Prostate gland (tissue), 2 donors: ENCODE measurements at regions not wholly inside any gene's neighbourhood (a gene's known extent, or its start where the extent isn't known, plus 50 kb on each side); places are given as distances from the start of the nearest gene placed in this dataset.

Source experiments
- DNase-seq: peaks from one replicate; pipeline ENCODE4 v3.0.0-alpha.2; 2019; ENCODE audit warnings: low spot score
- H3K27ac ChIP-seq, 2 donors: fragments of 200-600 bp; sonication (generic); 2 replicates each; pipeline ENCODE4 v1.5.1; 2017 to 2019
- H3K27me3 ChIP-seq: fragments of 200-600 bp; sonication (generic); replicated peaks from 2 replicates; pipeline ENCODE4 v1.5.1; 2019; ENCODE audit not compliant: insufficient read depth
- H3K36me3 ChIP-seq, 2 donors: fragments of 200-600 bp; sonication (generic); 1 replicate in 1 of 2; 2 replicates in 1 of 2; pipeline versions ENCODE4 v1.5.1 to v1.8.1; 2017 to 2019
- H3K4me1 ChIP-seq: fragments of 200-600 bp; sonication (generic); replicated peaks from 2 replicates; pipeline ENCODE4 v1.5.1; 2019
- H3K4me3 ChIP-seq, 2 donors: fragments of 200-600 bp; sonication (generic); 2 replicates each; pipeline ENCODE4 v1.5.1; 2017 to 2019
- H3K9me3 ChIP-seq: fragments of 200-600 bp; sonication (generic); 2 replicates; pipeline ENCODE4 v1.5.1; 2017
- CTCF ChIP-seq, 4 experiments: fragments of 200-600 bp in 2 of 4; fragments of 450-650 bp in 2 of 4; sonication (generic) in 2 of 4; IDR thresholded peaks; 1 replicate in 3 of 4; 2 replicates in 1 of 4; pipeline ENCODE4 v1.5.1; 2016 to 2019; ENCODE audit warnings: antibody characterized with exemption in 4 of 4, mild to moderate bottlenecking in 2 of 4, moderate library complexity in 2 of 4
- POLR2A ChIP-seq: fragments of 450-650 bp; IDR thresholded peaks from one replicate; pipeline ENCODE4 v1.6.1; 2016; ENCODE audit warnings: antibody characterized with exemption, mild to moderate bottlenecking
- POLR2AphosphoS5 ChIP-seq: sonication (generic); formaldehyde crosslinking; IDR thresholded peaks from one replicate; pipeline ENCODE4 v1.6.1; 2017; ENCODE audit warnings: antibody characterized with exemption
- WGBS: methylation state at CpG from one replicate; pipeline ENCODE4 v1.1.5; 2018; 5-methylcytosine and 5-hydroxymethylcytosine counted together
- intact Hi-C: fragments of 100-400 bp; cut with DNase I; formaldehyde crosslinking; loops from one replicate; pipeline ENCODE4 v1.14.2; 2022

DNA sequence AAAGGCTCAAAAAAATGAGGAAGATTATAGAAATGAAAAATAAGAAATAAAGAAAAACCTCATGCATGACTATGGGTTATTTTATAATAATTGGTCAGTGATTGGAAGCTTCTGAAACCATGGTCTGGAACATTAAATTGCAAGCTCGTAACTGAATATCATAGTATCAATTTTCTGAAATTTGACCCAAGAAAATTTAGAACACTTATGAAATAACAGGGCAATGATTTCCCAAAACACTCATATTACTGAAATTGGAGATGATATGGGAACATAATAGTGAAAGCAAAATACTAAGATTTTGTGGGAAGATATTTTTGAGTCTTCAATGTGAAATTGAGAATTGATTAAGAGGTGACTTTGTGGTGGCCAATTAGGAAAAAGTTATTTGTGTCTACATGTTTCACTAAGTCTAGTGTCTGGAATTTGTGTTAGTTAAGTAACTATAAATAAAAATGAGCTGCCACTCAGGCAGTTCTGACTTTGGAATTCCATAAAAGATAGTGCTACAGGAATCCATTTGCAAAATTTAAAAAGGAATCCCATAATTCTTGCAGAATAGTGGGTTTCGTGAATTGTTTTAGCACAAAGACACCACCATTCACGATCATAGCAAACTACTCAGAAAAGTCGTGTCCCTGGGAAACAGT is 603.0 kb downstream of the LMO7 start:
- TF ChIP-seq CTCF (IDR thresholded peaks at IDR 0.05) (no peak), POLR2AphosphoS5 (no peak), POLR2A (no peak)
- H3K9me3 ChIP-seq: no peaks in the 10 kb centered on the region
- H3K4me3 ChIP-seq: no peak overlapping the region
- WGBS: 90% methylated on average over 4 of the region's 4 CpGs
- intact Hi-C loops: no loop called here
- no peaks in the 10 kb centered on the region for H3K36me3 ChIP-seq
- H3K27ac ChIP-seq: no peak overlapping the region
- no peaks in the 10 kb centered on the region for H3K27me3 ChIP-seq
- no peak for DNase-seq
- no peaks in the 10 kb centered on the region for H3K4me1 ChIP-seq

DNA sequence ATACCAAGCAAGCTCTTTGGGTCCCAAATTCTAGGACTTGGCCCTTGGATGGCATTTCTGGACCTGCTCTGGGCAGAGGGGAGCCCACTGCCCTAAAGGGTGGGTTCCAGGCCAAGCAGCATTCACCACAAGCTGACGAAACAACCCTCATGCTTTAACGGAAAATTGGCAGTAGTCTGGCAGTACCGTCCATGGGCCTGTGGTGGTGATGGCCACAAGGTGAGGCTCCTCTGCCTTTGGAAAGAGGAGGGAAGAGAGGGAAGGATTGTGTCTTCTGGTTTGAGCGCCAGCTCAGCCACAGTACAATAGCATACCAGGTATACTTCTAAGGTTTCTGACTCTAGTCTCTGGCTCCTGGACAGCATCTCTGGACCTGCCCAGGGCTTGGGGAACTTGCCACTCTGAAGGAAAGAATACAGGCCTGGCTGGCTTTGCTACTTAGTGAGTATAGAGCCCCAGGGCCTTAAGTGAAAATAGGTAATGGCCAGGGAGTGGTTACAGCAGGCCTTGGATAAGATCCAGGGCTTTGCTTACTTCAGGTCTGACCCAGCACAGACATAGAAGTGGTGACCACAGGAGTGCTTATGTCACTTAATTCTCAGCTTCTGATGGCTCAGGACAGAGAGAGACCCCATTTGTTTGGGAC is 595.5 kb downstream of the LMO7 start:
- TF ChIP-seq POLR2A (no peak), POLR2AphosphoS5 (no peak), CTCF (IDR thresholded peaks at IDR 0.05) (no peak)
- Histone ChIP-seq H3K9me3 (no peaks in the 10 kb centered on the region), H3K36me3 (no peaks in the 10 kb centered on the region), H3K27me3 (no peaks in the 10 kb centered on the region), H3K27ac (no peak overlapping the region), H3K4me1 (no peaks in the 10 kb centered on the region), H3K4me3 (no peak overlapping the region)
- no peak for DNase-seq
- WGBS: 96% methylated on average over 4 of the region's 4 CpGs
- intact Hi-C loops: no loop called here

DNA sequence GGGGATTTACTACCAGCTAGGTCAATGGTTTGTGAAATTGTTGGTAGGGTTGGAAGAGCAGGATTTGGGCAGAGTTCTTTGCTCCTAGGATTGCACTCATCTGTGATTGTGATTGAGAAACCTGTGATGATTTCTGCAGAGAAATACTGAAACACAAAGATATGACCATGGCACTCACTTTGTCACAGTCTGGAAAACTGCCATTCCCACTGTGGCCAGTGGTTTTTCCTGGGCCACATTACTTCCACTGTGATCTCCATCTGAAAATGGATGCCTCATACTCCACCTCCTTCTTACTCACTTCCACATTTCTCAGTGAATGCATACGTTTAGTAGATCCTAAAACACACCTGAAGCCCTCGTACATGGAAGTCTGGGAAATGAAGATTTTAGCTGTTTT is 593.2 kb downstream of the LMO7 start:
- TF ChIP-seq CTCF (IDR thresholded peaks at IDR 0.05) (no peak), POLR2AphosphoS5 (no peak), POLR2A (no peak)
- Histone ChIP-seq H3K4me3 (no peak overlapping the region), H3K4me1 (no peaks in the 10 kb centered on the region), H3K36me3 (no peaks in the 10 kb centered on the region), H3K27me3 (no peaks in the 10 kb centered on the region), H3K9me3 (no peaks in the 10 kb centered on the region), H3K27ac (no peak overlapping the region)
- intact Hi-C loops: no loop called here
- 60% methylated on average over 2 of the region's 2 CpGs for WGBS
- no peak for DNase-seq

DNA sequence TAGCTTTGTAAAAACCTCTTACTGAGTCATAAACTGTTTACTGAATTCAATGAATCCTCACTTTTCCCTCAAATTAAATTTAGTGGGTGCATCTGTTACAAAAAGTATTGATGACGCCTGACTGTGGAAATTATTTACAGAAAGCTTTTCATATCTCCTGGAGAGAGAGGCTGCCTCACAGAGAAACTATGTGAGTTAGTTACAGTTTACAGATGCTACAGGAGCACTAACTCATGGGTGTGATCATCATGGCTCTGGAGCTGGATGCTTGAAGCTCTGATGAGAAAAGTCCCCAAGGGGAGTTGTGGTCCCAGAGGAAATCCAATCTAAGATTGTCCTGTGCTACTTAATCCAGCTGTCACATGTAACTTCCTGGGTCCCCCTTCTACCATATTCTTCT is 590.8 kb downstream of the LMO7 start:
- intact Hi-C loops: no loop called here
- DNase-seq: no peak
- Histone ChIP-seq H3K4me3 (no peak overlapping the region), H3K27me3 (no peaks in the 10 kb centered on the region), H3K9me3 (no peaks in the 10 kb centered on the region), H3K36me3 (no peaks in the 10 kb centered on the region), H3K4me1 (no peaks in the 10 kb centered on the region), H3K27ac (no peak overlapping the region)
- TF ChIP-seq POLR2AphosphoS5: no peak
- no peak for TF ChIP-seq CTCF (IDR thresholded peaks at IDR 0.05)
- TF ChIP-seq POLR2A: no peak
- 76% methylated on average over 1 of the region's 1 CpG for WGBS

DNA sequence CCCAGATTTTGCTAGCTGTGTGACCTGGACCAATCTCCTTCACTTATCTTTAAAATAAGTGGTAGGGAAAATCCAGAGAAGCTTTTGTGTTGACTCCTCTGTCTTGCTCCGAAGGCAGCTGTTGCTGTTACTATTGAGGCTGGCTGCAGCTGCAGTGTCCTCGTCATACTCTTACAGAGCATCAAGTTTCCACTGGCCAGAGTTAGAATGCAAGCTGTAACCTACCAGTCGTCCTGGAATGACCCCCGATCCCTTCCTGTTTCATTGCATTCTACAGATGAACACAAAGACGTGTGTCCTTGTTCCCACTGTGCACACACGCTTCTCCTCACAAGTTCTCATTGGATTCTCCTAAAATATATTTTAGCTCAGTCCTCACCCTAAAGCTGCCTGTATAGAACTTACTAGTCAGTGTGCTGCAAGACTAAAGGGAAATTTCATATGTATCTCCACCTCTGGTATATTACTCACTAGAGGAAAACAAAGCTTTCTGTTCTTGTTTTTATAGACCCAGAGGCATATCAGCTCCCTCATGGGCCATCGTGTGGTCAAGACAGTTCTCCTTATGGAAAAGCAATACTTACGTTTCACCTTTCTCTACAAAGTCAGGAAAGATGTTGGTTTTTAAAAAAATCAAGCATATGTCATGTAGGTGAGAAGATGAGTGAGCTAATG is 589.8 kb downstream of the LMO7 start:
- Histone ChIP-seq H3K27me3 (no peaks in the 10 kb centered on the region), H3K4me3 (no peak overlapping the region), H3K4me1 (no peaks in the 10 kb centered on the region), H3K27ac (no peak overlapping the region), H3K9me3 (no peaks in the 10 kb centered on the region), H3K36me3 (no peaks in the 10 kb centered on the region)
- intact Hi-C loops: no loop called here
- no peak for TF ChIP-seq CTCF (IDR thresholded peaks at IDR 0.05)
- no peak for TF ChIP-seq POLR2A
- no peak for TF ChIP-seq POLR2AphosphoS5
- DNase-seq: no peak
- WGBS: 42% methylated on average over 8 of the region's 8 CpGs
